ENCODE measurements at regions not wholly inside any gene's neighbourhood (a gene's known extent, or its start where the extent isn't known, plus 50 kb on each side); places are given as distances from the start of the nearest gene placed in this dataset.

- TF ChIP-seq HDGF (IDR thresholded peaks at IDR 0.05), result no peak
- TF ChIP-seq CC2D1A (IDR thresholded peaks at IDR 0.05), result no peak
- no peak for TF ChIP-seq GTF2B (IDR thresholded peaks at IDR 0.05; ENCODE audit: extremely low read depth, insufficient read length)
- no peak for TF ChIP-seq ZNF282 (CRISPR knock-in tag; IDR thresholded peaks at IDR 0.05)
- no peak for TF ChIP-seq ZNF830 (CRISPR knock-in tag; IDR thresholded peaks at IDR 0.05)
- TF ChIP-seq TCF3 (CRISPR knock-in tag; IDR thresholded peaks at IDR 0.05), result no peak
- TF ChIP-seq THAP12 (CRISPR knock-in tag; IDR thresholded peaks at IDR 0.05), result no peak
- TF ChIP-seq PTTG1 (tag; IDR thresholded peaks at IDR 0.05; ENCODE audit: low read depth), result no peak
- no peak for TF ChIP-seq ZNF512 (tag; IDR thresholded peaks at IDR 0.05)
- no peak for TF ChIP-seq EWSR1 (IDR thresholded peaks at IDR 0.05; ENCODE audit: borderline replicate concordance, low read depth, partially characterized antibody)
- TF ChIP-seq TOE1 (IDR thresholded peaks at IDR 0.05; ENCODE audit: borderline replicate concordance), result no peak
- TF ChIP-seq TOE1 (CRISPR knock-in tag; IDR thresholded peaks at IDR 0.05; ENCODE audit: borderline replicate concordance, low read depth), result no peak
- TF ChIP-seq EZH2 (IDR thresholded peaks at IDR 0.05; ENCODE audit: borderline replicate concordance, low read depth, low read length), result no peak
- TF ChIP-seq SETDB1 (IDR thresholded peaks at IDR 0.05; ENCODE audit: low read length), result no peak
- no peak for TF ChIP-seq ZNF174 (CRISPR knock-in tag; IDR thresholded peaks at IDR 0.05)
- TF ChIP-seq U2AF2 (optimal IDR thresholded peaks at IDR 0.05; ENCODE audit: low read depth, low read length), result no peak
- no peak for TF ChIP-seq RB1 (IDR thresholded peaks at IDR 0.05; ENCODE audit: low read depth)
- no peak for TF ChIP-seq ILK (tag; IDR thresholded peaks at IDR 0.05; ENCODE audit: borderline replicate concordance, low read depth)
- TF ChIP-seq ZNF395 (CRISPR knock-in tag; IDR thresholded peaks at IDR 0.05), result no peak
- 15% methylated on average over 2 of the region's 2 CpGs for WGBS (ENCODE audit: insufficient coverage, low coverage, missing lambda C conversion rate)
- H3K9me3 ChIP-seq (replicated peaks; ENCODE audit: control insufficient read depth, insufficient read depth, low read depth, low read length), result no peaks in the 10 kb centered on the region
- no peaks in the 10 kb centered on the region for H3K79me2 ChIP-seq (ENCODE audit: control insufficient read depth, insufficient read depth, low read length)
- H3K9ac ChIP-seq (ENCODE audit: insufficient read depth in 1 of 2, low read depth in 2 of 2, low read length in 2 of 2), result no peak overlapping the region
- peaks cover 0 to 32% of the 10 kb centered on the region in 2 experiments; a peak in 4 of 5 replicates for H3K27me3 ChIP-seq (ENCODE audit: control insufficient read depth in 2 of 2, insufficient read depth in 2 of 2, low read length in 2 of 2)
- no peak for FAIRE-seq
- intact Hi-C loops (cut with micrococcal nuclease), result no loop called here
- H2AFZ ChIP-seq (ENCODE audit: low read depth, low read length), result no peak overlapping the region
- no peak overlapping the region for H3K4me2 ChIP-seq (ENCODE audit: insufficient read depth, low read length)
- no peaks in the 10 kb centered on the region for H3K9me1 ChIP-seq (ENCODE audit: control insufficient read depth, insufficient read depth, low read length)
- H3K4me1 ChIP-seq (replicated peaks in 1 of 2; ENCODE audit: control insufficient read depth in 2 of 2, insufficient read depth in 2 of 2, low read length in 2 of 2), result peaks cover 22% of the 10 kb centered on the region in 2 experiments; a peak in 4 of 5 replicates
- H3K36me3 ChIP-seq (ENCODE audit: control insufficient read depth, insufficient read depth, low read length), result no peaks in the 10 kb centered on the region
- CTCF ChIA-PET (ENCODE audit: low intra/inter-chr PET ratio), result no interaction called here
- H3K27ac ChIP-seq (ENCODE audit: extremely low read depth, low read depth, low read length), result no peak overlapping the region
- DNase-seq (ENCODE audit: extremely low read depth in 1 of 4, low spot score in 3 of 4), result no peak
- in situ Hi-C loops (cut with MboI), result no loop called here
- no peak for ATAC-seq
- peaks cover 8% of the 10 kb centered on the region; the same call in 1 of the 2 replicates for H4K20me1 ChIP-seq (replicated peaks; ENCODE audit: control insufficient read depth, insufficient read depth, low read length)
- BruUV-seq (replicated peaks), result no TSS peak
- H3K4me3 ChIP-seq, result no peak overlapping the region
- POLR2A ChIA-PET, result no interaction called here
Observed at GRCh38 chr6:163733061-163733460, 318.5 kb downstream of the QKI start.

All from K562 (cell line).